Esophagus squamous epithelium (tissue), 4 donors: ENCODE measurements at regions not wholly inside any gene's neighbourhood (a gene's known extent, or its start where the extent isn't known, plus 50 kb on each side); places are given as distances from the start of the nearest gene placed in this dataset.

Experiments used
- POLR2A ChIP-seq, 4 donors: fragments of 450-650 bp; IDR thresholded peaks; one replicate each; pipeline ENCODE4 v1.6.1; 2017; ENCODE audit warnings: antibody characterized with exemption in 4 of 4, mild to moderate bottlenecking in 4 of 4, moderate library complexity in 3 of 4
- TF ChIP-seq, protein P1 (sequence below), 6 experiments: fragments of 450-650 bp in 4 of 6; fragments of 200-600 bp in 2 of 6; sonication (generic) in 2 of 6; IDR thresholded peaks; one replicate each; pipeline ENCODE4 v1.5.1; 2016 to 2019; ENCODE audit warnings: antibody characterized with exemption in 6 of 6, mild to moderate bottlenecking in 4 of 6, moderate library complexity in 4 of 6

DNA sequence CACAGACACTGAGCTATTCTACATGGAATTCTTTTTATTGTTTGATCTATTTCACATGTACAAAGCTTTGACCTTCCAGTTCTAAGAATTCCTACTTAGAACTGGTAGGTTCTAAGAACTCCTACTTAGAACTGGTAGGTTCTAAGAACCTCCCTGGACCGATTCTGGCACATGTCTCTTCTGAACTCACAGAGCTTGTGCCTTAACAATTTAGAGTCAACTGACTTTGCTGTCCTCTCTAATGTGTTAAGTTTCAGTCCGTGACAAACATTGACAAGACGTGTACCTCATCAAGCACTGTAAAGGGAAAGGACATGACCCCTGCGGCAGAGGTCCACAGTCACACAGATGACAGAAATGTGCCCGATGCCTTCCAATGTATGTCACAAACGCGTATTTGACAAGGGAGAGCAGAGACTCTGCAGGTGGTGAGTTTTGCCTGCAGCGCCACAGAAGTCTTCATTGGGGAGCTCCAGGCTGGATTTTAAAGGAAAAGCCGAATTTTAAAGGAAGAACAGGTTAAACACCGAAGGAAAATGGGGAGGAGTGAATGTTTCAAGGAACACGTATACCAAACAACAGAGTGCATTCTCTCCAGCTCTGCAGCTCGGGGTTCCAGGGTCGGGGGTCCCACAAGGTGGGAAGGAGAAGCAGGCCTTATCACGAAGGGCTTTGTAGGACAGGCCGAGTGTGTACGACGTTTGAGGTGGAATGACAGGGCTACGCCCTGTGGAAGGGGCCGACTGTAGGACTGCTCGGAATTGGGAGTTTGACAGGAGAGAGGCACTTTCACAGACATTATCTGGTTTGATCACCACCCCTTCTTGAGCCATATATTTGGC is 161.1 kb upstream of the KLF14 start:
- TF ChIP-seq, protein P1, sequence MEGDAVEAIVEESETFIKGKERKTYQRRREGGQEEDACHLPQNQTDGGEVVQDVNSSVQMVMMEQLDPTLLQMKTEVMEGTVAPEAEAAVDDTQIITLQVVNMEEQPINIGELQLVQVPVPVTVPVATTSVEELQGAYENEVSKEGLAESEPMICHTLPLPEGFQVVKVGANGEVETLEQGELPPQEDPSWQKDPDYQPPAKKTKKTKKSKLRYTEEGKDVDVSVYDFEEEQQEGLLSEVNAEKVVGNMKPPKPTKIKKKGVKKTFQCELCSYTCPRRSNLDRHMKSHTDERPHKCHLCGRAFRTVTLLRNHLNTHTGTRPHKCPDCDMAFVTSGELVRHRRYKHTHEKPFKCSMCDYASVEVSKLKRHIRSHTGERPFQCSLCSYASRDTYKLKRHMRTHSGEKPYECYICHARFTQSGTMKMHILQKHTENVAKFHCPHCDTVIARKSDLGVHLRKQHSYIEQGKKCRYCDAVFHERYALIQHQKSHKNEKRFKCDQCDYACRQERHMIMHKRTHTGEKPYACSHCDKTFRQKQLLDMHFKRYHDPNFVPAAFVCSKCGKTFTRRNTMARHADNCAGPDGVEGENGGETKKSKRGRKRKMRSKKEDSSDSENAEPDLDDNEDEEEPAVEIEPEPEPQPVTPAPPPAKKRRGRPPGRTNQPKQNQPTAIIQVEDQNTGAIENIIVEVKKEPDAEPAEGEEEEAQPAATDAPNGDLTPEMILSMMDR (IDR thresholded peaks at IDR 0.05): no peak
- TF ChIP-seq POLR2A (IDR thresholded peaks at IDR 0.05): no peak
